HEK293 (cell line): ENCODE measurements at regions not wholly inside any gene's neighbourhood (a gene's known extent, or its start where the extent isn't known, plus 50 kb on each side); places are given as distances from the start of the nearest gene placed in this dataset.

Source experiments
- CTCF ChIA-PET: fragments of 350-600 bp; formaldehyde crosslinking; extraction: SDS; loops from one replicate; lab custom pipeline; 2021; ENCODE audit warnings: antibody characterized with exemption; lab: Yijun Ruan, JAX
- POLR2A ChIA-PET: fragments of 300-600 bp; formaldehyde crosslinking; extraction: SDS; loops from one replicate; lab custom pipeline; 2020; ENCODE audit warnings: antibody characterized with exemption, inconsistent platforms; lab: Yijun Ruan, JAX
- H3K27ac ChIP-seq: fragments of 200-500 bp; sonication (Bioruptor generic); 2 replicates; pipeline ENCODE4 v1.5.1; 2014; ENCODE audit warnings: low read depth, low read length, control low read depth, inconsistent platforms; ENCODE audit errors: extremely low read depth
- H3K36me3 ChIP-seq, 2 experiments: fragments of 200-500 bp in 1 of 2; sonication (Bioruptor generic) in 1 of 2; 1 replicate in 1 of 2; 2 replicates in 1 of 2; pipeline ENCODE4 v1.5.1; 2014 to 2017; ENCODE audit warnings: inconsistent platforms in 2 of 2, low read length in 2 of 2; ENCODE audit not compliant: control insufficient read depth in 2 of 2, insufficient read depth in 1 of 2
- H3K4me1 ChIP-seq: fragments of 200-500 bp; sonication (Bioruptor generic); 2 replicates; pipeline ENCODE4 v1.5.1; 2014; ENCODE audit warnings: mild to moderate bottlenecking, low read length, inconsistent platforms; ENCODE audit not compliant: control insufficient read depth, insufficient read depth
- H3K4me3 ChIP-seq: 2 replicates; pipeline ENCODE4 v1.5.1; 2011; ENCODE audit warnings: low read depth, mild to moderate bottlenecking, control low read depth, low read length, moderate library complexity
- H3K9me3 ChIP-seq: fragments of 200-500 bp; sonication (Bioruptor generic); 2 replicates; pipeline ENCODE4 v1.5.1; 2014; ENCODE audit warnings: low read depth, low read length, inconsistent platforms; ENCODE audit not compliant: control insufficient read depth, insufficient read depth
- HOXC10 ChIP-seq: sonication (generic); formaldehyde crosslinking; IDR thresholded peaks from 2 replicates; pipeline ENCODE4 v1.8.1; 2023; ENCODE audit warnings: mild to moderate bottlenecking, missing genetic modification reagents
- KLF9 ChIP-seq: fragments of 450-650 bp; formaldehyde crosslinking; IDR thresholded peaks from 2 replicates; pipeline ENCODE4 v1.5.1; 2016; ENCODE audit warnings: missing biosample characterization, missing genetic modification characterization, low read depth
- OSR2 ChIP-seq: fragments of 450-650 bp; formaldehyde crosslinking; IDR thresholded peaks from 2 replicates; pipeline ENCODE4 v1.5.1; 2016; ENCODE audit warnings: missing biosample characterization, missing genetic modification characterization
- PRDM1 ChIP-seq: fragments of 450-650 bp; formaldehyde crosslinking; IDR thresholded peaks from 2 replicates; pipeline ENCODE4; 2016; ENCODE audit warnings: missing biosample characterization, missing genetic modification characterization
- ZNF18 ChIP-seq: fragments of 450-650 bp; formaldehyde crosslinking; IDR thresholded peaks from 2 replicates; pipeline ENCODE4 v1.5.1; 2016; ENCODE audit warnings: missing biosample characterization, missing genetic modification characterization
- ZNF184 ChIP-seq: fragments of 450-650 bp; IDR thresholded peaks from 2 replicates; pipeline ENCODE4 v1.5.1; 2018; ENCODE audit warnings: missing biosample characterization, mild to moderate bottlenecking, missing genetic modification characterization
- ZNF529 ChIP-seq: fragments of 450-650 bp; formaldehyde crosslinking; IDR thresholded peaks from 2 replicates; pipeline ENCODE4 v1.5.1; 2017; ENCODE audit warnings: missing genetic modification characterization, missing biosample characterization; ENCODE audit not compliant: insufficient replicate concordance
- ZNF639 ChIP-seq: fragments of 450-650 bp; formaldehyde crosslinking; IDR thresholded peaks from 2 replicates; pipeline ENCODE4 v1.5.1; 2016; ENCODE audit warnings: missing biosample characterization, missing genetic modification characterization
- ZNF658 ChIP-seq: fragments of 450-650 bp; formaldehyde crosslinking; IDR thresholded peaks from 2 replicates; pipeline ENCODE4; 2016; ENCODE audit warnings: missing biosample characterization, missing genetic modification characterization
- ZNF747 ChIP-seq: fragments of 450-650 bp; formaldehyde crosslinking; IDR thresholded peaks from 2 replicates; pipeline ENCODE4 v1.5.1; 2016; ENCODE audit warnings: missing biosample characterization, missing genetic modification characterization
- ZNF785 ChIP-seq: fragments of 450-650 bp; formaldehyde crosslinking; IDR thresholded peaks from 2 replicates; pipeline ENCODE4 v1.5.1; 2016; ENCODE audit warnings: missing biosample characterization, missing genetic modification characterization
- TF ChIP-seq, protein P1 (sequence below): fragments of 450-650 bp; IDR thresholded peaks from 2 replicates; pipeline ENCODE4 v1.5.1; 2018; ENCODE audit warnings: missing biosample characterization, missing genetic modification characterization
- TF ChIP-seq, protein P2 (sequence below): fragments of 450-650 bp; formaldehyde crosslinking; IDR thresholded peaks from 2 replicates; pipeline ENCODE4 v1.5.1; 2017; ENCODE audit warnings: missing biosample characterization, missing genetic modification characterization
- TF ChIP-seq, protein P3 (sequence below): fragments of 450-650 bp; formaldehyde crosslinking; optimal IDR thresholded peaks from 2 replicates; pipeline ENCODE3; 2016; ENCODE audit warnings: missing biosample characterization, mild to moderate bottlenecking, missing genetic modification characterization
- TF ChIP-seq, protein P4 (sequence below): fragments of 450-650 bp; formaldehyde crosslinking; IDR thresholded peaks from 2 replicates; pipeline ENCODE4 v1.5.1; 2017; ENCODE audit warnings: missing biosample characterization, mild to moderate bottlenecking, missing genetic modification characterization, moderate library complexity

- Histone ChIP-seq H3K27ac (no peak overlapping the region), H3K9me3 (no peaks in the 10 kb centered on the region), H3K36me3 (no peaks in the 10 kb centered on the region), H3K4me3 (no peak overlapping the region), H3K4me1 (no peaks in the 10 kb centered on the region)
- ChIA-PET POLR2A (interaction anchor here (0.6 kb wide), 1 partner anchor 22 kb away, joined by 4 read pairs; no protein-coding TSS in a partner anchor), CTCF (no interaction called here)
- TF ChIP-seq ZNF747 (no peak), ZNF785 (no peak), PRDM1 (tag by site-specific recombination) (no peak)
Observed at GRCh38 chr9:126170286-126170823, 156.3 kb upstream of the MVB12B start.

DNA sequence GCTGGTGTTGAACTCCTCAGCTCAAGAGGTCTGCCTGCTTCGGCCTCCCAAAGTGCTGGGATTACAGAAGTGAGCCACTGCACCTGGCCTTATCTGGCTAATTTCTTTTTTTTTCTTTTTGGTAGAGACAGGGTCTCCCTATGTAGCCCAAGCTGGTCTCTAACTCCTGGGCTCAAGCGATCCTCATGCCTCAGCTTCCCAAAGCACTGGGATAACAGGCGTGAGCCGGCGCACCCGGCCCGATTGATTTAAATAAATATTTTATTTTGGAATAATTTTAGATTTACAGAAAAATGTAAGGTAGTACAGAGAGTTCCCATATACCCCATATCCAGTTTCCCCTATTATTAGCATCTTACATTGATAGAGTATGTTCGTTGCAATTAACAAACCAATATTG, 155.0 kb upstream of the MVB12B start:
- TF ChIP-seq, protein P1, sequence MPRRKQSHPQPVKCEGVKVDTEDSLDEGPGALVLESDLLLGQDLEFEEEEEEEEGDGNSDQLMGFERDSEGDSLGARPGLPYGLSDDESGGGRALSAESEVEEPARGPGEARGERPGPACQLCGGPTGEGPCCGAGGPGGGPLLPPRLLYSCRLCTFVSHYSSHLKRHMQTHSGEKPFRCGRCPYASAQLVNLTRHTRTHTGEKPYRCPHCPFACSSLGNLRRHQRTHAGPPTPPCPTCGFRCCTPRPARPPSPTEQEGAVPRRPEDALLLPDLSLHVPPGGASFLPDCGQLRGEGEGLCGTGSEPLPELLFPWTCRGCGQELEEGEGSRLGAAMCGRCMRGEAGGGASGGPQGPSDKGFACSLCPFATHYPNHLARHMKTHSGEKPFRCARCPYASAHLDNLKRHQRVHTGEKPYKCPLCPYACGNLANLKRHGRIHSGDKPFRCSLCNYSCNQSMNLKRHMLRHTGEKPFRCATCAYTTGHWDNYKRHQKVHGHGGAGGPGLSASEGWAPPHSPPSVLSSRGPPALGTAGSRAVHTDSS (tag by site-specific recombination), result no peak
- TF ChIP-seq ZNF529, result no peak
- no peak for TF ChIP-seq ZNF639 (tag by site-specific recombination)
- TF ChIP-seq ZNF18, result no peak
- TF ChIP-seq, protein P2, sequence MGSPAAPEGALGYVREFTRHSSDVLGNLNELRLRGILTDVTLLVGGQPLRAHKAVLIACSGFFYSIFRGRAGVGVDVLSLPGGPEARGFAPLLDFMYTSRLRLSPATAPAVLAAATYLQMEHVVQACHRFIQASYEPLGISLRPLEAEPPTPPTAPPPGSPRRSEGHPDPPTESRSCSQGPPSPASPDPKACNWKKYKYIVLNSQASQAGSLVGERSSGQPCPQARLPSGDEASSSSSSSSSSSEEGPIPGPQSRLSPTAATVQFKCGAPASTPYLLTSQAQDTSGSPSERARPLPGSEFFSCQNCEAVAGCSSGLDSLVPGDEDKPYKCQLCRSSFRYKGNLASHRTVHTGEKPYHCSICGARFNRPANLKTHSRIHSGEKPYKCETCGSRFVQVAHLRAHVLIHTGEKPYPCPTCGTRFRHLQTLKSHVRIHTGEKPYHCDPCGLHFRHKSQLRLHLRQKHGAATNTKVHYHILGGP (tag by site-specific recombination), result no peak
- no peak for TF ChIP-seq HOXC10 (CRISPR knock-in tag)
- TF ChIP-seq, protein P3, sequence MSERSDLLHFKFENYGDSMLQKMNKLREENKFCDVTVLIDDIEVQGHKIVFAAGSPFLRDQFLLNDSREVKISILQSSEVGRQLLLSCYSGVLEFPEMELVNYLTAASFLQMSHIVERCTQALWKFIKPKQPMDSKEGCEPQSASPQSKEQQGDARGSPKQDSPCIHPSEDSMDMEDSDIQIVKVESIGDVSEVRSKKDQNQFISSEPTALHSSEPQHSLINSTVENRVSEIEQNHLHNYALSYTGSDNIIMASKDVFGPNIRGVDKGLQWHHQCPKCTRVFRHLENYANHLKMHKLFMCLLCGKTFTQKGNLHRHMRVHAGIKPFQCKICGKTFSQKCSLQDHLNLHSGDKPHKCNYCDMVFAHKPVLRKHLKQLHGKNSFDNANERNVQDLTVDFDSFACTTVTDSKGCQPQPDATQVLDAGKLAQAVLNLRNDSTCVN (tag by site-specific recombination), result no peak
- TF ChIP-seq KLF9 (tag by site-specific recombination), result no peak
- TF ChIP-seq ZNF658, result no peak
- no peak for TF ChIP-seq ZNF785
- no peak for TF ChIP-seq ZNF184 (tag by site-specific recombination)
- TF ChIP-seq, protein P4, sequence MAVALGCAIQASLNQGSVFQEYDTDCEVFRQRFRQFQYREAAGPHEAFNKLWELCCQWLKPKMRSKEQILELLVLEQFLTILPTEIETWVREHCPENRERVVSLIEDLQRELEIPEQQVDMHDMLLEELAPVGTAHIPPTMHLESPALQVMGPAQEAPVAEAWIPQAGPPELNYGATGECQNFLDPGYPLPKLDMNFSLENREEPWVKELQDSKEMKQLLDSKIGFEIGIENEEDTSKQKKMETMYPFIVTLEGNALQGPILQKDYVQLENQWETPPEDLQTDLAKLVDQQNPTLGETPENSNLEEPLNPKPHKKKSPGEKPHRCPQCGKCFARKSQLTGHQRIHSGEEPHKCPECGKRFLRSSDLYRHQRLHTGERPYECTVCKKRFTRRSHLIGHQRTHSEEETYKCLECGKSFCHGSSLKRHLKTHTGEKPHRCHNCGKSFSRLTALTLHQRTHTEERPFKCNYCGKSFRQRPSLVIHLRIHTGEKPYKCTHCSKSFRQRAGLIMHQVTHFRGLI (tag by site-specific recombination), result no peak
- TF ChIP-seq OSR2, result no peak
- TF ChIP-seq, all 188 proteins: peak for 0
- no peak overlapping the region for H3K27ac ChIP-seq
- no peaks in the 10 kb centered on the region for H3K36me3 ChIP-seq
- POLR2A ChIA-PET, result no interaction called here
- no peaks in the 10 kb centered on the region for H3K9me3 ChIP-seq
- H3K4me3 ChIP-seq, result no peak overlapping the region
- H3K4me1 ChIP-seq, result no peaks in the 10 kb centered on the region
- CTCF ChIA-PET, result no interaction called here
